A549 (cell line): ENCODE measurements at regions not wholly inside any gene's neighbourhood (a gene's known extent, or its start where the extent isn't known, plus 50 kb on each side); places are given as distances from the start of the nearest gene placed in this dataset.

Experiments used
- ATAC-seq, 2 experiments: fragments of 200-7000 bp in 1 of 2; fragments of >200 bp in 1 of 2; cut with Nextera tagmentation in 1 of 2; cut with Tn5 transposase in 1 of 2; 3 replicates each; pipeline versions ENCODE4 v1.8.0 to v1.9.1; 2018 to 2020; ENCODE audit warnings: mild to moderate bottlenecking in 1 of 2, moderate library complexity in 1 of 2
- CTCF ChIA-PET: fragments of 300-600 bp; sonication (Branson Sonifier 250); formaldehyde crosslinking; extraction: SDS; loops from one replicate; lab custom pipeline; 2021; ENCODE audit warnings: antibody characterized with exemption, inconsistent platforms; lab: Yijun Ruan, JAX
- POLR2A ChIA-PET: fragments of 350-600 bp; formaldehyde crosslinking; extraction: SDS; loops from one replicate; lab custom pipeline; 2021; ENCODE audit warnings: antibody characterized with exemption, inconsistent platforms; lab: Yijun Ruan, JAX
- DNase-seq, 2 experiments: peaks; one replicate each; pipeline versions ENCODE4 v3.0.0 to v3.0.0-alpha.2; 2011 to 2016; ENCODE audit warnings: low read depth in 1 of 2, low spot score in 1 of 2
- FAIRE-seq: peaks from 2 replicates; lab custom pipeline; 2011; peaks lifted over from hg19 to GRCh38; lab: Jason Lieb, UNC
- H3K27ac ChIP-seq, 2 experiments: fragments of >200 bp; sonication (Bioruptor Twin); formaldehyde crosslinking; 3 replicates each; pipeline ENCODE4 v1.5.1; 2016 to 2017
- H3K4me1 ChIP-seq: fragments of >200 bp; sonication (Bioruptor Twin); formaldehyde crosslinking; 3 replicates; pipeline ENCODE4 v1.6.1; 2016
- H3K4me2 ChIP-seq: fragments of >200 bp; sonication (Bioruptor Twin); formaldehyde crosslinking; 3 replicates; pipeline ENCODE4 v1.6.1; 2016
- H3K4me3 ChIP-seq: fragments of >200 bp; sonication (Bioruptor Twin); formaldehyde crosslinking; 3 replicates; pipeline ENCODE4 v1.5.1; 2016
- H3K9me3 ChIP-seq: fragments of >200 bp; sonication (Bioruptor Twin); formaldehyde crosslinking; 3 replicates; pipeline ENCODE4 v1.6.1; 2016
- BCL3 ChIP-seq: fragments of >200 bp; sonication (Bioruptor Twin); formaldehyde crosslinking; IDR thresholded peaks from 3 replicates; pipeline ENCODE4 v1.6.1; 2016
- CBX2 ChIP-seq: fragments of 200-600 bp; sonication (generic); IDR thresholded peaks from 2 replicates; pipeline ENCODE4 v1.6.1; 2016; ENCODE audit warnings: low read depth, mild to moderate bottlenecking, borderline replicate concordance
- CHD4 ChIP-seq: fragments of 200-600 bp; sonication (generic); IDR thresholded peaks from 2 replicates; pipeline ENCODE4 v1.6.1; 2016; ENCODE audit warnings: antibody characterized with exemption, mild to moderate bottlenecking, borderline replicate concordance
- E2F6 ChIP-seq: IDR thresholded peaks from 2 replicates; pipeline ENCODE4 v1.6.1; 2012; ENCODE audit warnings: low read depth, borderline replicate concordance
- EHF ChIP-seq: fragments of 250-450 bp; sonication (Bioruptor Pico); IDR thresholded peaks from 2 replicates; pipeline ENCODE4 v1.5.0; 2020; ENCODE audit warnings: mild to moderate bottlenecking
- EP300 ChIP-seq, 2 experiments: fragments of >200 bp; sonication (Bioruptor Twin); formaldehyde crosslinking; IDR thresholded peaks; 2 replicates in 1 of 2; 3 replicates in 1 of 2; pipeline ENCODE4 v1.6.1; 2016 to 2017
- ESRRA ChIP-seq: fragments of 150-350 bp; IDR thresholded peaks from 2 replicates; pipeline ENCODE4 v1.6.1; 2014; ENCODE audit warnings: mild to moderate bottlenecking, low read length, borderline replicate concordance
- FOXS1 ChIP-seq: fragments of 250-450 bp; sonication (Bioruptor Pico); IDR thresholded peaks from 2 replicates; pipeline ENCODE4 v1.5.0; 2020; ENCODE audit warnings: mild to moderate bottlenecking, moderate library complexity
- HOXB5 ChIP-seq: fragments of 250-450 bp; sonication (Bioruptor Pico); IDR thresholded peaks from 2 replicates; pipeline ENCODE4 v1.5.0; 2020; ENCODE audit warnings: mild to moderate bottlenecking, moderate library complexity
- JUN ChIP-seq, 2 experiments: fragments of >200 bp; sonication (Bioruptor Twin); formaldehyde crosslinking; IDR thresholded peaks; 2 replicates in 1 of 2; 3 replicates in 1 of 2; pipeline ENCODE4 v1.6.1; 2016 to 2017
- KDM1A ChIP-seq: fragments of 200-600 bp; sonication (generic); IDR thresholded peaks from 2 replicates; pipeline ENCODE4 v1.6.1; 2016; ENCODE audit warnings: low read depth, mild to moderate bottlenecking
- MAFK ChIP-seq: fragments of 450-650 bp; IDR thresholded peaks from 2 replicates; pipeline ENCODE4 v1.6.1; 2014; ENCODE audit not compliant: partially characterized antibody
- NFE2L2 ChIP-seq: fragments of 150-350 bp; conservative IDR thresholded peaks from 2 replicates; pipeline ENCODE4 v1.6.1; 2014; ENCODE audit warnings: low read length
- PHF8 ChIP-seq: fragments of 200-600 bp; sonication (generic); IDR thresholded peaks from 2 replicates; pipeline ENCODE4 v1.6.1; 2016; ENCODE audit warnings: low read depth, mild to moderate bottlenecking, antibody characterized with exemption, moderate library complexity, borderline replicate concordance
- RARB ChIP-seq: fragments of 250-450 bp; sonication (Bioruptor Pico); IDR thresholded peaks from 2 replicates; pipeline ENCODE4 v1.8.0; 2021; ENCODE audit warnings: mild to moderate bottlenecking, moderate library complexity
- RCOR1 ChIP-seq: fragments of 150-350 bp; IDR thresholded peaks from 2 replicates; pipeline ENCODE4 v1.6.1; 2014; ENCODE audit warnings: antibody characterized with exemption, low read length, low read depth
- SMC3 ChIP-seq: fragments of >200 bp; sonication (Bioruptor Twin); formaldehyde crosslinking; IDR thresholded peaks from 3 replicates; pipeline ENCODE4 v1.6.1; 2018; ENCODE audit warnings: inconsistent platforms
- TFCP2L1 ChIP-seq: fragments of 250-450 bp; sonication (Bioruptor Pico); IDR thresholded peaks from 2 replicates; pipeline ENCODE4 v1.5.0; 2021; ENCODE audit warnings: mild to moderate bottlenecking
- ZC3H11A ChIP-seq: fragments of 450-650 bp; IDR thresholded peaks from 2 replicates; pipeline ENCODE4 v1.6.1; 2014; ENCODE audit warnings: antibody characterized with exemption, mild to moderate bottlenecking
- ZFP36 ChIP-seq: fragments of 450-650 bp; IDR thresholded peaks from 2 replicates; pipeline ENCODE4 v1.6.1; 2014; ENCODE audit warnings: borderline replicate concordance; ENCODE audit not compliant: partially characterized antibody
- ZNF302 ChIP-seq: fragments of 250-450 bp; sonication (Bioruptor Pico); IDR thresholded peaks from 2 replicates; pipeline ENCODE4 v1.9.0; 2021; ENCODE audit warnings: inconsistent platforms, mild to moderate bottlenecking, moderate library complexity
- ZSCAN20 ChIP-seq: fragments of 250-450 bp; sonication (Bioruptor Pico); IDR thresholded peaks from 2 replicates; pipeline ENCODE4 v1.8.0; 2022; ENCODE audit warnings: mild to moderate bottlenecking, moderate library complexity
- WGBS: methylation state at CpG from one replicate; pipeline ENCODE4 v1.1.6; 2017; ENCODE audit errors: missing lambda C conversion rate; 5-methylcytosine and 5-hydroxymethylcytosine counted together
- TF ChIP-seq, protein P1 (sequence below): fragments of 250-450 bp; sonication (Bioruptor Pico); IDR thresholded peaks from 2 replicates; pipeline ENCODE4 v1.5.0; 2020; ENCODE audit warnings: low read depth, mild to moderate bottlenecking, moderate library complexity

GRCh38 chr14:61928701-61929100 lies 166.5 kb downstream of the SNAPC1 start:
- ATAC-seq = no peak
- no peak for DNase-seq
- CTCF ChIA-PET = interaction anchor here (1.8 kb wide), 1 partner anchor 198 kb away, joined by 5 read pairs; no protein-coding TSS in a partner anchor
- Histone ChIP-seq H3K9me3 (no peaks in the 10 kb centered on the region), H3K27ac (no peak overlapping the region), H3K4me1 (peaks cover 7% of the 10 kb centered on the region; the same call in 2 of the 3 replicates), H3K4me3 (no peak overlapping the region), H3K4me2 (no peak overlapping the region)
- FAIRE-seq = no peak
- POLR2A ChIA-PET = no interaction called here
- 23% methylated on average over 4 of the region's 4 CpGs for WGBS
- TF ChIP-seq, protein P1, sequence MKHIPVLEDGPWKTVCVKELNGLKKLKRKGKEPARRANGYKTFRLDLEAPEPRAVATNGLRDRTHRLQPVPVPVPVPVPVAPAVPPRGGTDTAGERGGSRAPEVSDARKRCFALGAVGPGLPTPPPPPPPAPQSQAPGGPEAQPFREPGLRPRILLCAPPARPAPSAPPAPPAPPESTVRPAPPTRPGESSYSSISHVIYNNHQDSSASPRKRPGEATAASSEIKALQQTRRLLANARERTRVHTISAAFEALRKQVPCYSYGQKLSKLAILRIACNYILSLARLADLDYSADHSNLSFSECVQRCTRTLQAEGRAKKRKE (CRISPR knock-in tag) = no peak
- TF ChIP-seq ZSCAN20 (CRISPR knock-in tag) (no peak), BCL3 (no peak), EHF (CRISPR knock-in tag) (no peak)
- TF ChIP-seq, all 56 proteins: peak for 0

GRCh38 chr14:61929651-61930050 lies 167.4 kb downstream of the SNAPC1 start:
- no peaks in the 10 kb centered on the region for H3K9me3 ChIP-seq
- no peak for ATAC-seq
- FAIRE-seq = no peak
- no peak overlapping the region for H3K27ac ChIP-seq
- no peak for TF ChIP-seq HOXB5 (CRISPR knock-in tag)
- TF ChIP-seq MAFK = no peak
- no peak for TF ChIP-seq FOXS1 (CRISPR knock-in tag)
- TF ChIP-seq PHF8 = no peak
- TF ChIP-seq CBX2 = no peak
- no peak for TF ChIP-seq E2F6
- TF ChIP-seq ZNF302 (CRISPR knock-in tag) = no peak
- no peak for TF ChIP-seq ZFP36
- TF ChIP-seq ESRRA = no peak
- no peak for TF ChIP-seq RARB
- TF ChIP-seq RCOR1 = no peak
- TF ChIP-seq NFE2L2 = no peak
- TF ChIP-seq CHD4 = no peak
- TF ChIP-seq, all 56 proteins: peak for 0
- WGBS = 0% methylated on average over 2 of the region's 2 CpGs
- Histone ChIP-seq H3K4me2 (no peak overlapping the region), H3K4me1 (peaks cover 7% of the 10 kb centered on the region; the same call in 2 of the 3 replicates), H3K4me3 (no peak overlapping the region)
- DNase-seq = no peak
- POLR2A ChIA-PET = no interaction called here
- CTCF ChIA-PET = interaction anchor here (1.8 kb wide), 1 partner anchor 197 kb away, joined by 5 read pairs; no protein-coding TSS in a partner anchor

GRCh38 chr14:61930101-61930857 lies 168.1 kb downstream of the SNAPC1 start:
- Histone ChIP-seq H3K4me3 (no peak overlapping the region), H3K4me1 (peaks cover 7% of the 10 kb centered on the region; the same call in 2 of the 3 replicates), H3K27ac (no peak overlapping the region), H3K4me2 (no peak overlapping the region), H3K9me3 (no peaks in the 10 kb centered on the region)
- TF ChIP-seq JUN (IDR thresholded peaks at IDR 0.05) (no peak), ZC3H11A (no peak), SMC3 (no peak), MAFK (no peak), BCL3 (no peak), KDM1A (no peak), ZNF302 (CRISPR knock-in tag) (no peak), HOXB5 (CRISPR knock-in tag) (no peak), EP300 (IDR thresholded peaks at IDR 0.05) (no peak), TFCP2L1 (CRISPR knock-in tag) (no peak), CHD4 (no peak), ZFP36 (no peak)
- ChIA-PET POLR2A (no interaction called here), CTCF (interaction anchor here (1.8 kb wide), 1 partner anchor 196 kb away, joined by 5 read pairs; no protein-coding TSS in a partner anchor)
- no peak for DNase-seq
- ATAC-seq = no peak
- no peak for FAIRE-seq
- 25% methylated on average over 6 of the region's 6 CpGs for WGBS
